ENCODE measurements at regions not wholly inside any gene's neighbourhood (a gene's known extent, or its start where the extent isn't known, plus 50 kb on each side); places are given as distances from the start of the nearest gene placed in this dataset.
A peak's percentile ranks its signal among the peaks of the same experiment; 100 is the strongest.

DNA sequence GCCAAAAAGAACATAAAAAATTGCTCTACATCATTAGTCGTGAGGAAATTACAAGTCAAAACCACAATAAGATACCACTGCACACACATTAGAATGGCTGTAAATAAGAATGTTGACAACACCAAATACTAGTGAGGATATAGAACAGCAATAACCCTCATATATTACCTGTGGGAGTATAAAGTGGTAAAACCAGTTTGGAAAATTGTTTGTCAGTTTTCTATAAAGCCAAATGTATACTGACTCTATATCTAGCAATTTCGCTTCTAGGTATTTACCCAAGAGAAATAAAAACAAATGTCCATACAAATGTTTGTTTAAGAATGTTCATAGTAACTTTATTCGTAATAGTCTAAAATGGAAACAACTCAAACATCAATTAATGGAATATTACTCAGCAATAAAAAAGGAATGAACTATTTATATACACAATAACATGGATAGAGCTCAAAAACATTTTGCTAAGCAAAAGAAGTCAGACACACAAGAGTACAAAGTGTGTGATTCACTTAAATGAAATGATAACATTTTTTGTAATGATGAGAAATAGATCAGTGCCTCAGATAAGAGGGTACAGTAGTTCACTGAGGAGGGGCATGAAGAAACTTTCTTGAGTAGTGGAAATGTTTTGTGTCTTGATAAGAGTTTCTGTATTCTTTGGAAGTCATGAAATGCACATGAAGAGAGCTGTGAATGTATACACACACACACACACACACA, 219.6 kb upstream of the ZNF462 start:
- Histone ChIP-seq H3K27me3 (no peaks in the 10 kb centered on the region), H3K27ac (no peak overlapping the region), H3K4me3 (no peak overlapping the region), H3K9me3 (no peaks in the 10 kb centered on the region), H3K4me1 (no peaks in the 10 kb centered on the region), H3K36me3 (no peaks in the 10 kb centered on the region)
- no peak for DNase-seq
- no peak for TF ChIP-seq POLR2A (IDR thresholded peaks at IDR 0.05)
- TF ChIP-seq, protein P1, sequence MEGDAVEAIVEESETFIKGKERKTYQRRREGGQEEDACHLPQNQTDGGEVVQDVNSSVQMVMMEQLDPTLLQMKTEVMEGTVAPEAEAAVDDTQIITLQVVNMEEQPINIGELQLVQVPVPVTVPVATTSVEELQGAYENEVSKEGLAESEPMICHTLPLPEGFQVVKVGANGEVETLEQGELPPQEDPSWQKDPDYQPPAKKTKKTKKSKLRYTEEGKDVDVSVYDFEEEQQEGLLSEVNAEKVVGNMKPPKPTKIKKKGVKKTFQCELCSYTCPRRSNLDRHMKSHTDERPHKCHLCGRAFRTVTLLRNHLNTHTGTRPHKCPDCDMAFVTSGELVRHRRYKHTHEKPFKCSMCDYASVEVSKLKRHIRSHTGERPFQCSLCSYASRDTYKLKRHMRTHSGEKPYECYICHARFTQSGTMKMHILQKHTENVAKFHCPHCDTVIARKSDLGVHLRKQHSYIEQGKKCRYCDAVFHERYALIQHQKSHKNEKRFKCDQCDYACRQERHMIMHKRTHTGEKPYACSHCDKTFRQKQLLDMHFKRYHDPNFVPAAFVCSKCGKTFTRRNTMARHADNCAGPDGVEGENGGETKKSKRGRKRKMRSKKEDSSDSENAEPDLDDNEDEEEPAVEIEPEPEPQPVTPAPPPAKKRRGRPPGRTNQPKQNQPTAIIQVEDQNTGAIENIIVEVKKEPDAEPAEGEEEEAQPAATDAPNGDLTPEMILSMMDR (IDR thresholded peaks at IDR 0.05): no peak
- intact Hi-C loops (cut with DNase I; ENCODE audit: low total_unique reads): no loop called here

DNA sequence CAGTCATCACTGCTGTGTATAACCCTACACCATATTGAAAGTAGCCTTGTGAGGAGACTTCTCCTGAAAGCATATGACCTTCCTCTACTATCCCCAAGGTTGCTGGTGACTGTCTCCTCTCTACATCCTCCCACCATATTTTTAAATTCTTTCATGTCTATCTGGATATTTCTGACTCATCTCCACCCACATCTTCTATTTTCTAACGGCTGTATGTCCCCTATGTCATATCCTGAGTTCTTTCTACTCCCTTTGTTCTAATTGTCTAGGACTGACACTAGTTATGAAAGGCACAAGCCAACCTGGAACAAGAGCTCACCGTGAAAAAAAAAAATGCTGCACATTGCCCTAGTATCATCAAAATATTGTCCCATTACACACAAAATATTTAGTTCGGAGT, 218.3 kb upstream of the ZNF462 start:
- intact Hi-C loops (cut with DNase I; ENCODE audit: low total_unique reads): no loop called here
- DNase-seq: no peak
- Histone ChIP-seq H3K27ac (no peak overlapping the region), H3K36me3 (no peaks in the 10 kb centered on the region), H3K27me3 (no peaks in the 10 kb centered on the region), H3K9me3 (no peaks in the 10 kb centered on the region), H3K4me3 (no peak overlapping the region), H3K4me1 (no peaks in the 10 kb centered on the region)
- TF ChIP-seq POLR2A (IDR thresholded peaks at IDR 0.05): no peak
- TF ChIP-seq, protein P1 (IDR thresholded peaks at IDR 0.05): no peak

DNA sequence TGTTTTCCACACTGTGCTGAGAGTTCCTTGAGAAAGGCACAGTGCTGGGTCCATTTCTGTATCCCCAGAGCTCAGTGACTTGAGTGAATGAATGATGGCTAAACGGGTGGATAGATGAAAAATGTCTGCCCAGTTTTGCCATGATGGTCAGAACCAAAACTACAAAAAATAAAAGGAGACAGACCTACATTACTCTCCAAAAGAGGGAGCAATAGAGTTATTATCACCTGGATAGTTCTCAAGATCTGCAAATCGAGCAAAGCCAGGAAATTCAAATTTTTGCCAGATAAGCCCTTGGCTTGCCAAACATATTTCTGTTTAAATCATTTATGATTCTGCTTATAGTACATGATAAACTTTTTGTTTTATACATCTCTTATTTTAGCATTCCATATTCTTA, 214.2 kb upstream of the ZNF462 start:
- Histone ChIP-seq H3K27ac (no peak overlapping the region), H3K9me3 (no peaks in the 10 kb centered on the region), H3K36me3 (no peaks in the 10 kb centered on the region), H3K27me3 (no peaks in the 10 kb centered on the region), H3K4me1 (no peaks in the 10 kb centered on the region), H3K4me3 (no peak overlapping the region)
- DNase-seq: no peak
- intact Hi-C loops (cut with DNase I; ENCODE audit: low total_unique reads): no loop called here
- TF ChIP-seq, protein P1 (IDR thresholded peaks at IDR 0.05): peak in 1 of 4 experiments; percentile 26
- TF ChIP-seq POLR2A (IDR thresholded peaks at IDR 0.05): no peak

DNA sequence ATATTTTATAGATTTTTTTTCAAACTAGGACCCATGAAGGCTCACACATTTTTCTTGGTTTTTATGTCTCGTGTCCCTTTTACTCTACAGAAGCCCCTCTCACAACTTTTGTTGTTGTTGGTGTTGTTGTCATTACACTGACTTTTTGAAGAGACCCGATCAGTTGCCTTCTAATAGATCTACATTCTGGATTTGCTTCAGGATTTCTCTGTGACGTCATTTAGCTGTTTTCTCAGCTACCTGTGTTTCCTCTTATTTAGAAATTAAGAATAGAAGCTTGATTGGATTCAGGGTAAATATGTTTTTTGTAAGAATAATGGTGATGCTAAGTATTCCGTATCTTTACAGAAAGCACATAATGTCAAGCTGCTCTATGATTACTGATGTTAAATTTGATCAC, 213.3 kb upstream of the ZNF462 start:
- TF ChIP-seq POLR2A (IDR thresholded peaks at IDR 0.05): no peak
- TF ChIP-seq, protein P1 (IDR thresholded peaks at IDR 0.05): no peak
- H3K27ac ChIP-seq: no peak overlapping the region
- no peaks in the 10 kb centered on the region for H3K9me3 ChIP-seq
- intact Hi-C loops (cut with DNase I; ENCODE audit: low total_unique reads): no loop called here
- no peak for DNase-seq
- no peaks in the 10 kb centered on the region for H3K4me1 ChIP-seq
- H3K36me3 ChIP-seq: no peaks in the 10 kb centered on the region
- H3K4me3 ChIP-seq: no peak overlapping the region
- no peaks in the 10 kb centered on the region for H3K27me3 ChIP-seq

DNA sequence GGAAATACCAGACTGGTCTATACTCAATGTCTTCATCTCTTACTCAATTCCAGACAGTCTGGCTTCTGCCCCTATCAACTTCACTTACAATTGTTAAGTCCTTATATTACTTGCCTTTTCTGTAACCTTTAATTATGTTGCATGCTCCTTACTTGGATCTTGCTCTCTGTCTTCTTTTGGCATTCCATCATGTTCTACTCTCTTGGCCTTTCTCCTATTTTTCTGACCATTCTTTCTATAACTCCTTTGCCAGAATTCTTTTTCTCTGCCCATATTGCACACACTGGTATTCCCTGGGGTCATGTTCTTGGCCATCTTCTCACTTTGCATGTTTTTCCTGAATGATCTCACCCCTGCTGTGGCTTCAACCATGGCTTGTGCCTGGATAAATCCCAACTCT, 209.8 kb upstream of the ZNF462 start:
- TF ChIP-seq, protein P1 (IDR thresholded peaks at IDR 0.05): no peak
- TF ChIP-seq POLR2A (IDR thresholded peaks at IDR 0.05): no peak
- H3K27ac ChIP-seq: no peak overlapping the region
- no peaks in the 10 kb centered on the region for H3K9me3 ChIP-seq
- no peaks in the 10 kb centered on the region for H3K4me1 ChIP-seq
- intact Hi-C loops (cut with DNase I; ENCODE audit: low total_unique reads): no loop called here
- DNase-seq: no peak
- no peak overlapping the region for H3K4me3 ChIP-seq
- no peaks in the 10 kb centered on the region for H3K36me3 ChIP-seq
- H3K27me3 ChIP-seq: no peaks in the 10 kb centered on the region

All from uterus (tissue), 3 donors.